ENCODE measurements at regions not wholly inside any gene's neighbourhood (a gene's known extent, or its start where the extent isn't known, plus 50 kb on each side); places are given as distances from the start of the nearest gene placed in this dataset.

- TF ChIP-seq CTCF (IDR thresholded peaks at IDR 0.05) = no peak
- no peak for TF ChIP-seq POLR2A (IDR thresholded peaks at IDR 0.05)
Measured at GRCh38 chr2:145649061-145649460, 1129.1 kb upstream of the ZEB2 start.

Measured in uterus (tissue), 2 donors.